HG03457 (cell line): ENCODE measurements at regions not wholly inside any gene's neighbourhood (a gene's known extent, or its start where the extent isn't known, plus 50 kb on each side); places are given as distances from the start of the nearest gene placed in this dataset.

Experiments
- ATAC-seq: cut with Tn5 transposase; IDR thresholded peaks from one replicate; pipeline ENCODE4 v1.9.1; 2021; ENCODE audit warnings: moderate number of reproducible peaks; ENCODE audit not compliant: unreplicated experiment

DNA sequence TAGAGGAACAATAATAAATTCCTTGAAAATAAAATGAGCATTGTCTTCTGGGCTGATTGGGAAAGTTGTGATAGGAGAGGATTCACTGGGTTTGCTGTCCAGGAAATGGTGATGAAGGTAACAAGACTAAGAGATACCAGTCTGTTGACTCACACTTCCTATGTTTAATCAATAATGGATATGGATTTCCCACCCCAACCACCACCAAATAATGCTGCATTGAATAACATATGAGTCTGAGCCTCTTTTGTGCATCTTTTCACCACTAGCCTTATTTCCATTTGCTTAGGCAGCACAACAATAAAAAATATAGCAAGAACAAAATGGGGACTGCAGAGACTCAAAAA, 120.2 kb upstream of the NFIB start:
- no peak for ATAC-seq

DNA sequence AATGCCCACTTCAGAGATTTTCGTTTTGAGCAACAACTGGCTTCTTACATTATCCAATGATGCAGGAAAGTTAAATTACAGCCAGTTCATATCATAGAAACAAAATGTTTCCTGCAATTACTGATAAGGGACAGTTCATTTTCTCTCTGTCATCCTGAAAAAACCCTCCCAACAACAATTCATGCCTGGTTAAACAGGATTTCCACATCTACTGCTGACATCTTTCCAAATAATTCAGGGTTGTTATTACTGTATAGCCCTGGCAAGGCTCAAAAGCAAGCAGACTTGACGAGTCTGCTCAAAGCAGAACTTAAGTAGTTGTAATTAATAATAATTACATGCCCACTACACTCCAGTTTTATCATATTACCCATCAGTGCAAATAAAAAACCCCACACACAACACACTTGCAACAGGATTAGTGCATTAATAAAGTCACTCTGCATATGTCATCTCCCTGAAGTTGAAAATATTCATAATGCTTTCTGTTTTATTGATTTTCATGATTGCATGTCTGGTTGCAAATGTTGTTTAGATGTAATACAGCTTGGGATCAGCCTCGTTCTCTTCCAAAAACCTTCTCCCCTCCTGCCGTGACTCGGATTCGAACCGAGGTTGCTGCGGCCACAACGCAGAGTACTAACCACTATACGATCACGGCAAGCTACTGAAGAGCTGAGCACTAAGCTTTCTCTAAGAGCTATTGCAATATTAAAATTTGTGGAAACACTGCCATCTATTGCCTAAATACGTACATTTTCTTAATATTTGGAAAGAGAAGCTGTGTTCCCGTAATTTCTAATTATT, 119.6 kb upstream of the NFIB start:
- no peak for ATAC-seq

DNA sequence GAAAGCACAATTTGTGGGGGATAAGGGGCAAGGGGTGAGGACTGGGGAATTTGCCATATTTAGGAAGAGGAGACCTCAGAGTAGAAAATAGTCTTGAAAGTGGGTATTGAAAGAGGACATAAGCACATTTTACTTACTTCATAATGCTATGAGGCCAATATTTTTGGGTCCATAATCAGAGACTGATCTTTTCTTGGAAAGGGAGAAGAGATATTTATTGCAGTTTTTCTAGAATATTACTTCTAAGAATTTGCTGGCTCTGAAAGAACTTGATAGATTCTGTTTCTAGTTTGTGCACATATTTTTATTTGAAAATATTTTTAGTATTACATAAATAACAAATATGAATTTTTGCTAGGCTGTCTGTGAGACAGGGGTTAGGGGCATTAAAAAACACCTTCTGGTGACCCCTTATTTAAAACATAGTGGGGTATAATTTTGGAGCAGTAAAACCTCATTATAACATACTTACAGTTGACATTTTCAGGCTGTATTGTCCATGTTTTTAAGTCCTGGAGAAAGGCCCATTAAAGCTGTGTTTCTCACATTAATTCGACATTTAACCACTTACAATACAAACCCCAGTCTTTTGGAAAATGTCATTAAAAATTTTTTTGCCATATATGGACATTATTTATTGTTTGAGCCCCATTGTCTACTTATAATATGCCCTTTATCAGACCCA, 118.9 kb upstream of the NFIB start:
- no peak for ATAC-seq

DNA sequence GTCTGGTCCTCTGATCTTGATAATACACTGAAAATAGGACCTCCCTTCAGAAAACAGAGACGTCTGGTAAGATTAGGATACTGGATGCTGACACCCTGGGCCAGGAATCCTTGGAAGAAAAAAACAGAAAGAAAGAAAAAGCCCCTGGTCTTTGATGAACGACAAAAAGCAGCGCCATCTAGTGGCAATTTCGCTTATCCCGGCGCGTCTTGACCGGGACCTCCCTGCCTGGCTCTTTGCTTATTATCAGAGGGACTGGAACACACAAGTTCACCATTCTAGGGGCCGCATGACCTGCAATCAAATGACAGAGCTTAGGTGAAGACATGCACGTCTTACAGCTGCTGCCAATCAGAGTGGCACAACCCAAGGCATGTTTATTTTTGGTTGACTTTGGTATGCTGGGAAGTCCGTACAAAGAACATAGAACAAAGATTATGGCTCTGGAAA, 114.9 kb upstream of the NFIB start:
- peak; percentile 77 for ATAC-seq

DNA sequence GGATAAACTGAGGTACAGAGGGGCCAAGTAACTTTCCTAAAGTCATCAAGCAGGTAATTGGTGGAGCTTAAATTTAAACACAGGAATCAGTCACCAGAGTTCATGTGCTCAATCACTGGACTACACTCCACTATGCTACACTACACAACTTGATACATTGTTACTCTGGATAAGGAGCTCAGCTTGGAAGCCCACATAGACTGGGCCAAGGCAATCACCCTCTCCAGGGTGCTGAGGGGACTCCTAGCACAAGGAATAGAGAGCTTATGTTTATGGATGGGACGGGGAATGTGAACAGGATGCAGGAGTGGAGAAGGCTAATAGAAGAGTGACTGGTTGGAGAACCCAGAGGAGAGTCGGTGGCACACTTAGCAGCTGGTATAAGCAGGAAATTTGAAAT, 113.5 kb upstream of the NFIB start:
- no peak for ATAC-seq

DNA sequence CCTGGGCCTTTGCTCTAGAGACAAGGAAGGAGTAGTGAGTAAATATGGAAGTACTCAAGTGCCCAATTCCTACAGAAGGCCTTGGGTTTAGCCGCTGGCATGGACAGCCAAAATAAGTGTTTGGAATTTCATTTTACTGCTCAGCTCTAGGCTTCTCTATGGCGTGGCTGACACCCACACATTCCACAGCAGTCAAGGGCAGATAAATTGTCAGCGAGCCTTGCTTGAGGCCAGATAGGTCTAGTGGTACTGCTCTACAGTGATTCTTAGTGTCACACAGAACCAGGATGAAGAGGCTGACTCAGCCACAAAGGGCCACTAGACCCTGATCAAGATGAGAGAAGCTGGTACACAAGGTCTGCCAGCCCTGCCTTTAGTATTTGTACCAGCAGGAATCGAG, 111.0 kb upstream of the NFIB start:
- no peak for ATAC-seq

DNA sequence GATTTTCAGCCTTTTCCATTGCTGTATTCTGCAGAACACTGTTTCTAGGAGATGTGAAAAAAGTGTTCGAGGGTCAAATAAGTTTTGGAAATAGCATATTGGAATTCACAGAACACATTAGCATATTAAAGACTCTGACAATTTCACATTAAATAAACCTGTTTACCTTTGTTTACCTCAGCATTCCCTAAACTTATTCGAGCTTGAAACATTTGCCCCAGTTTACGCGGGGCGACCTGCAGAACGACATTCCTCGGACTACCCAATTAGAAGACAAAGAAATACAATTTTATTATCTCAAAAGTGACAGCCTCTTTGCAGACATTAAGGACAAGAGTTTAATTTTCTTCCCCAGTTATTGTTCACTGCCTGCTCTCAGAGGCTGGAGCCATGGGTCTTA, 110.3 kb upstream of the NFIB start:
- no peak for ATAC-seq

DNA sequence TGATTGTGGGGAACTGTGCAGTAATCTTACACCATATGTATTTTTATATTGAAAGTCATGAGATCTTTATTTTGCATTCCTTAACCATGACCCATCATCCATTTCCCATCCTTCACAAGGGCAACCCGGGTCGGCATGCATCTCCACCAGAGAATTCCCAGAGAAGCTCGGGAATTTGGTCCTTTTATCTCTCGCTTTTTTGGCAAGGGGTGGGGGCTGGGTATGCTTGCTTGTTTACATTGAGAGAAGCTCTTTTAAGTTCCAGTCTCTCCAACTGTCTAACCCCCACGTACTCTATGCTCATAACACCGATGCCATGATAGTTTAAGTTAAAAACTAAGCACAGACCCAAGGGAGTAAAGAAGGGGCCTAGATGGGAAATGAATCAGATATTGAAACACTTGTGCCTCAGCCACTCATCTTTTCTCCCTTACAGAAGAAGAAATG, 109.9 kb upstream of the NFIB start:
- ATAC-seq = no peak

DNA sequence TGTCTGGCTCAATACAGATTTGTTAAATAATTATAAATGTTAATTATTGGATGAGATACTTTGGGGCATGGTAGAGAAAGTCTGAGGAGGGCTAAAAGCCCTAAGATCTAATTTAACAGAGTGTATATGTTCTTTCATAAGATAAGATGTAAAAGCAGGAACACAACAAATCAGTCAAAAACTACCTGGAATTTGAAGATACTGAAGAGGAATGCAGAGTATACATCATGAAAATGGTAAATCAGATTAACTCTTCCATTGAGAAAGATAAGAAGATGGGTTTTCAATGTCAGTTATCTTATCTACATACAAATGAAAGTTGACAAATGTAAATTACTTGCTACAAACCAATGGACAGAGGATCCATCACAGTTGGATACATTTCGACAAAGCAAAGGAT, 107.3 kb upstream of the NFIB start:
- ATAC-seq = no peak

DNA sequence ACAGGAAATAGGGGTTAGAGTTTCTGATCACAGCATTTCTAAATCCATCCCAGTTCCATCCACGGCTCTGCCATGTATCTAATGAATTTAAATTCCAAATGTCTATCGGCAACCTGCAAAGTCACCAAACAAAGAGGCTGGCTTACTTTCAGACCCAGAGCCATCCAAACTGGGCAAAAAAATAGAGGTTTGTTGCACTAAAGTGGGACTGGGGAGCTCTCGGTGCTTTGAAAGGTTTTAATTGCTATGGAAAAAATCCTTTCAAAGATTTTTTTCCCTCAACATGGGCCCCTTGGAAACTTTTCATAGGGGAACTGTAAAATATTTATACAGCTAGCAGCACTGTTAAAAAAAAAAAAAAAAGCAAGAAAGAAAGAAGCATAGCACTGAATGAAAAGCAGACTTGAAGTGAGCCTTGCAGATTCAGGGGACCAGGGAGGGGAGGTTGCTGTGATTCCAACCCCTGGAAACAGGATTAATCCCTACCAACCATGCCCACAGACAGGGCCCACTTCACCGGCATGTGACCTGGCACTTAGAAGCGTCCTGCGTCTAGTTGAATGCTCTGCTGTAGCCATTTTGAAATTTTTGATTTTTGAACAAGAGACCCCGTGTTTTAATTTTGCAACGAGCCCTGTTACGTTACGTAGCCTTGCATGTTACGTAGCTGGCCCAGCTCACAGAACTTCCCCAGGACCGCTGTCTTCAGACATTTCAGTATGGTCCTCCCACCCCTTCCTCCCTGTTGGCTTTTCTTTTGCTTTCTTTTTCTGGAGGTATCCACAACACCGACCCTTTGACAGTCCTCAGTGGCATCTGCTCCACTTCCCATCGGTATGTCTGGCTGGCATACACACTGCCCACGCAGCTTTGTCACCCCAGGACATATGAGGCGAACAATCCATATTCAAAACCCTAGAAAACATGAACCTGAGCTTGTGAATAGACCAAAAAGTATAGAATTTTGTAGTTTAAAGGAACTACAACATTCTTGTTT, 105.3 kb upstream of the NFIB start:
- ATAC-seq = no peak

DNA sequence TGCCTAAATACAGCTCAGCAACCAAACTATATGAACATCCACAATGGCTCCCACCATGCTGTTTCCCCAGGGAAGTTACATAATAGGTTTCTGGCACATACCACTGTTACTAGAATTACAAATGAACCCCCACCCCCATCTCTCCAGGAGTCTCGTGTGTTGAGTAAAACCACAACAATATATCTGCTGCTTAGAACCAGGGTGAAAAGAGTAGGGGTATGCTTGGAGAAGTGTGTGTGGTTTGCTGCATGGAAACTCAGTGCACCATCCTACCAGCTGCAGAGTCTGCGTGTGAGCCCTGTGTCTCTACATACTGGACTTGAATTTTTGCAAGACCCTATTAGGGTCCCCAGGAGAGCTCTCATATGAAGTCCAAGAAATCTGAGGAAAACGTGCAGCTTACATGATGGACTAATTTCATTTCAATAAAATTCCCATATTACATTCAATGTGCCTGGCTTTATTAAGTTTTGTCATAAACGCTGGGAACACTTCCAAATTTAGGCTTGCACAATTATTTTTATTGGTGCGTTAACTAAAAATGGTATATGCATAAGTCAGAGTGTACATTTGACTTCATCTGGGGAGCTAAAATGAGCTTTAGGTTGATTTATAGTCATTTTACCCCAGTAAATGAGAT, 104.5 kb upstream of the NFIB start:
- no peak for ATAC-seq

DNA sequence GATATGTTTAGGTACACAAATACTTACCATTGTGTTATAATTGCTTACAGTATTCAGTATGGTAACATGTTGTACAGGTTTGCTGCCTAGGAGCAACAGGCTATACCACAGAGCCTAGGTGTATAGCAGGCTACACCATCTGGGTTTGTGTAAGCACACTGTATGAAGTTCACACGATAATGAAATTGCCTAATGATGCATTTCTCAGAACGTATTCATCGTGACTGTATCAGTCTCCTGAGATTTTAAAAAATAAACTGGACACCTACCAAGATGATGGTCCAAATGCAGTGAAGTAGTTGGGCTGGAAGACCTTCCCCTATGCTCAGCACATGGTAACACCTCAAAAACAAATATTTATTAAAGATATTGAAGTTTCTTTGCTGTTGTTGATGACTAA, 103.3 kb upstream of the NFIB start:
- no peak for ATAC-seq

DNA sequence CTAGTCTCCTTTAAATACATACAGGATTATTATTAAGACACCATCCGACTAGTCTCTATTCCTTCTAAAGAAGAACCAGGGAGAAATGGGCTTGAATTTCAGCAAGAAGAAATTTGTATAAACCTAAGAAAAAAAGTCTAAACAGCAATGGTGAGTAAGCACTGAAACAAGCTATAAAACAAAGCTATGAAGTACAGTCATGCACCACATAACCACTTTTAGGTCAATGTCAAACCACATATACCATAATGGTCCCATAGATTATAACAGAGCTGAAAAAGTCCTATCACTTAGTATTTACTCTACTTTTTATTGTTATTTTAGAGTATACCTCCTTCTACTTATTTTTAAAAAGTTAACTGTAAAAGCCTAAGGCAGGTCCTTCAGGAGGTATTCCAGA, 102.0 kb upstream of the NFIB start:
- no peak for ATAC-seq

DNA sequence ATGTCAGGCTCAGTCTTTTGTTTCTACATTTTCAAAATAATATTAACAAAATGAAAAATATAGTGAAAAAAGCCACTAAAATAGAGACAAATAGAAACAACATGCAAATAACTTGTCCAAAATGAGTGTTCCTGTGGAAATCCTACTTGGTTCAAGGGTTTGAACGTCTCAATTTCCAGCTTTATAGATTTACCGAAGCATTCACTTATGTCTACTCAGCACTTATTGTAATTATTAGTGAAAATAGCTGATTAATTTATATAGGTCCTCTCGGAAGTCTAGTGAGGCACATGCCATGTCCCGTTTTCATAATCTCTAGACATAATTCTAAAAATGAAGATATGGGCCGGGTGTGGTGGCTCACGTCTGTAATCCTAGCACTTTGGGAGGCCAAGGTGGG, 99.9 kb upstream of the NFIB start:
- no peak for ATAC-seq

DNA sequence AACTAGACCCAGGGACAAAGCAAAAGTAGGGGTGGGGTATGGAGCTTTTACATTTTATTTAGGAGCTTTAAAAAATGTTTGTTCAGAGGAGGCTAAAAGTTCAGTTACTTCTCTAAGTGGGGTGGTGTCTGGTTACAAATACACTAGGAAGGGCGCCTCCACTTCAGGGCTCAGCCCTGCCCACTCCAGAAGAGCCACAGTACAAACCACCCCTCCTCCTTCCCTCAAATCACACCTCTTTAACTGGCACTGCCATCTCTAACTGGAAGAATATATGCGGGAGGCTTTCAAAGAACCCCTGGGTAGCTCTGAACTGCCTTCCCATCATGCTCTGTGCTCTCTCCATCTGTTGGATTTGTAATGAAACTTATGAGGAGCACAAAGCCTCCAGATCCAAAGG, 98.8 kb upstream of the NFIB start:
- ATAC-seq = no peak

DNA sequence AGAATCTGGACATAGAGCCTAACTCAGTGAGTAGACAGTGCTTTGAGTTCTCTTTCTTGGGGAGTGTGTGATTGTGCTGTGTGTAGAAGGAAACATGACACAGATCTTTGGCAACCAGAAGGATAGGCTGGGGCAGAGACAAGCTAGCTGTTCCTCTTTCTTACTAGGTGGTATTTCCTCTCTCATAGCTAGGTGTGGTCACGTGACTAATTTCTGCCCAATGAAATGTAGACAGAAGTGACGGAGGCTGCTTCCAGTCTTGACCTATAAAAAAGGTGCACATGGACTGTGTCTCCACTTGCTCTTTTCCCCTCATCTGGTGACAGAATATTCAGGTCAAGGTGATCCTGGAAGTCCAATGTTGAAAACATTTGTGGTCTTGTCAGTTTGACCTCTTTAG, 92.5 kb upstream of the NFIB start:
- no peak for ATAC-seq

DNA sequence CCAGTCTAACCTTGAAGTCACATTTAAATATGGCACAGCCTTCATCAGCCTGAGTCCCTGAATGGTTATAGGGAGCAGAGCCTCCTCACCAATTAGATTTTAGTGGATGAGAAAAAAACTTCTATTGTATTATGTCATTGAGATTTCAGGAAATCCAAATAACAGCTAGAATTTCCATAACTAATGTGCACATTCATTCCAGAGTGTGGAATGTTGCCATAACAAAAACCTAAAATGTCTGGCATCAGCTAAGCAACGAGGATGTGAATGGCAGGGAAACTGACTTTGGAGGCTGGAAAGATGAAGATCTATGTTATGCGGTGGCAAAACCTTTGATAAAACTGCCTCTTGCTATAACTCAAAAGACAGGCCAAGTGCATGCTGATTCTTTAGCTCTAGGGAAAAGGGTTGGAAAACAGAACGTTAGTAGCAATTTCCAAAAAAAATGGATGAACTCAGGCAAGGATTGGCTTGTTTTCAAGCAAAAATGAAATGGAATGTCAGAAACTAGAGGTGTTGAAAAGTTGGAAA, 91.3 kb upstream of the NFIB start:
- no peak for ATAC-seq

DNA sequence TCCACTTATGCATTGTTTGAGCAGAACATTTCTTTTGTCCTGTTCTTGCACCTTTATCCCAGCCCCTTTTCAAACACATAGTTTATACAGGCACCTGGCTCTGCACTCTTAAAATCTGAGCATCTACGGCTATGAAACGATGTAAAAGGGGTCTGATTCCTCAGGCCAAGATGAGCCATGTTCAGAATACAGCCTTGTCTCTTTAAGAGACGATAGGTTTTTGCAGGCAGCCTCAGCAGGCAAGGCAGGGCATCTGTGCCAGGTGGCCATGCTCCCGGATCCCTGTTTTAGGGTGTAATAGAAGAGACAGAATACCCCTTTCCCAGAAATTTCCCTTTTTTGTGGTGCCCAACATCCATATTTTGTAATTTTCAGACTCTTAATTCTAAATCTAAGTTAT, 89.1 kb upstream of the NFIB start:
- ATAC-seq = no peak

DNA sequence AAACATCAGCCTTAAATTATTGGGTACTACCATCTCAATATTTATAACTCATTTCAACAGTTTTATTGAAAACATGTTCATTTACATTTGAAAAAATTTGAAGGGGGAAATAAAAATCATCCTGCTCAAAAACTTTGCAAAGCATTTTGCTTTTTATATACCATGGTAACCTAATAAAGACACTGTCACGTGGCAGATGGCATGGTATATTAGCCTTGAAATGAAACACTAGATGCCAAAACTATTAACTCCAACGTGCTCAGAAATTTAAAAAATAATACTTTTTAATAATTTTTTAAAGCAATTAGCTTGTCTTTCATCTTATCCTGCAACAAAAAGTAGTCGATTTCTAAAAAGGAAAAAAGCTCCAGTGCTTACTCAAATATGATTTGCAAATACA, 88.6 kb upstream of the NFIB start:
- no peak for ATAC-seq

DNA sequence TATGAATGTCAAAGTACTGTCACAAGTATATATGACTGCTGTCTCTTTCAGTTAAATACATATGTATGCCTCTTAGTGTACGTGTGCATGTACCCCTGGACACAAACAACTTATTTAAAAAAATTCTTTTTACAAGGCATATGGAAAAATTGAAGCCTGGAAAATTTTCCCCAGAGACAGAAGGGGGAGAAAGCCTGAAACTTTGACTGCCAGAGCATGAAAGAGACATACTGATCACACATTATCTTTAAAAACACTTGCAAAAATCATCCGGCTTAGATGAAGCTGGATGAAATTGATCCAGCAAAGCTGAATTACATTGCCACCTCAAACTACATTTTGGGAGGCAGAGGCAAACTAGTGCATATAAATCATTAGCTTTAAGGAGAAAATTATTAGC, 88.0 kb upstream of the NFIB start:
- no peak for ATAC-seq

DNA sequence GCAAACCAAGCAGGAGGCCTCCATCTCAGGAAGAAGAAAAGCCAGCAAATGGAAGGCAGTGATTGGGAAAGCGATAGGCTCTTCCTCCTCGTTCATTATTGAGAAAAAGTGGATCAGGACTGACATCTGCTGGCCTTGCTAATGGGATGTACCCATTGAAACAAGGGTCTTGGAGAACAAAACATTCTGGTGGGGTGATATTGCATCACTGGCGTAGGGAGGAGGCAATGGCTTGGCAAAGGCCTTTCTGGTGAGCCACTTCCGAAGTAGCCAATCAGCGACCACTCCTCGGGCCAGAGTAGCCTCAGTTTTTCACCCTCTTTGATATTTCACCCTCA, 86.7 kb upstream of the NFIB start:
- ATAC-seq = no peak
